NOMO-1 treated with DMSO at 0.1 percent for 48 hours (cell line): ENCODE measurements at regions not wholly inside any gene's neighbourhood (a gene's known extent, or its start where the extent isn't known, plus 50 kb on each side); places are given as distances from the start of the nearest gene placed in this dataset.
A peak's percentile ranks its signal among the peaks of the same experiment; 100 is the strongest.

ENCODE experiments used
- DNase-seq: peaks from one replicate; lab custom pipeline; 2025; ENCODE audit not compliant: unreplicated experiment; lab: John Stamatoyannopoulos, UW

- no peak for DNase-seq
Observed at GRCh38 chr13:108435393-108436149, 166.1 kb downstream of the TNFSF13B start.

GRCh38 chr13:108437496-108437895 lies 168.0 kb downstream of the TNFSF13B start:
- DNase-seq = no peak

GRCh38 chr13:108439556-108439955 lies 170.0 kb downstream of the TNFSF13B start:
- DNase-seq = no peak

GRCh38 chr13:108444448-108444847 lies 174.9 kb downstream of the TNFSF13B start:
- no peak for DNase-seq

GRCh38 chr13:108448891-108449290 lies 179.4 kb downstream of the TNFSF13B start:
- DNase-seq = no peak

- DNase-seq = no peak
Observed at GRCh38 chr13:108451121-108451520, 178.3 kb upstream of the MYO16 start.

- no peak for DNase-seq
Observed at GRCh38 chr13:108455320-108455719, 174.1 kb upstream of the MYO16 start.

- no peak for DNase-seq
Observed at GRCh38 chr13:108460043-108460442, 169.4 kb upstream of the MYO16 start.

- no peak for DNase-seq
Observed at GRCh38 chr13:108460746-108461145, 168.7 kb upstream of the MYO16 start.

- no peak for DNase-seq
Observed at GRCh38 chr13:108463340-108463739, 166.1 kb upstream of the MYO16 start.

- DNase-seq = no peak
Observed at GRCh38 chr13:108470921-108471320, 158.5 kb upstream of the MYO16 start.

GRCh38 chr13:108475181-108475580 lies 154.2 kb upstream of the MYO16 start:
- no peak for DNase-seq

- no peak for DNase-seq
Observed at GRCh38 chr13:108477376-108477775, 152.0 kb upstream of the MYO16 start.

GRCh38 chr13:108478179-108478578 lies 151.2 kb upstream of the MYO16 start:
- DNase-seq = no peak

GRCh38 chr13:108483981-108484380 lies 145.4 kb upstream of the MYO16 start:
- no peak for DNase-seq

- no peak for DNase-seq
Observed at GRCh38 chr13:108486096-108486495, 143.3 kb upstream of the MYO16 start.

- DNase-seq = no peak
Observed at GRCh38 chr13:108494991-108495645, 134.3 kb upstream of the MYO16 start.

GRCh38 chr13:108495646-108496361 lies 133.6 kb upstream of the MYO16 start:
- DNase-seq = no peak

- DNase-seq = no peak
Observed at GRCh38 chr13:108496362-108497210, 132.8 kb upstream of the MYO16 start.

GRCh38 chr13:108500711-108501110 lies 128.7 kb upstream of the MYO16 start:
- no peak for DNase-seq

- DNase-seq = peak; percentile 37
Observed at GRCh38 chr13:108508263-108508662, 121.1 kb upstream of the MYO16 start.
